ENCODE measurements at regions not wholly inside any gene's neighbourhood (a gene's known extent, or its start where the extent isn't known, plus 50 kb on each side); places are given as distances from the start of the nearest gene placed in this dataset.

DNA sequence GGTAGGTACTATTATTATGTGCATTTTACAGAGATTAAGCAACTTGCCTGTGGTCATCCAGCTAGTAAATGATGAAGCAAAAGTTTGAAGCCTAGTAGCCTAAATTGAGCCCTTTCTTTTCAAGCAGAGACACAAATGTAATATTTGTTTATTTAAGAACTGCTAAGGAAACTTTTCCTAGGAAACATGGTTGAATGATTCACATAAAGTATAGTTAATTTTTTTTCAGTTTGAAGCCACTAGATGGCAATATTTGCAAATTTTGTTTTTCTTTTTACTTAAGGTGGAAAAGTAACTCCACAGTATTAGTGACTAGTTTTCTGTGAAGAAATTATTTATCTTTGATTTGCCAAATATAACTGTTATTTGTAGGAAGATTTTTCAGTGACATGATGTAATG lies 52.8 kb upstream of the ANKRD17 start:
- no peak overlapping the region for H3K27ac ChIP-seq (ENCODE audit: insufficient read depth in 1 of 2, low read depth in 1 of 2, low read length in 2 of 2, poor library complexity in 1 of 2, severe bottlenecking in 2 of 2)
- H3K27me3 ChIP-seq (replicated peaks in 2 of 5; ENCODE audit: control insufficient read depth in 4 of 5, insufficient read depth in 5 of 5, low read length in 4 of 5), result no peaks in the 10 kb centered on the region
- no peaks in the 10 kb centered on the region for H3K9me3 ChIP-seq (ENCODE audit: control extremely low read depth in 1 of 5, control insufficient read depth in 4 of 5, insufficient read depth in 2 of 5, low read depth in 1 of 5, low read length in 4 of 5)
- CTCF ChIA-PET, result interaction anchor here (0.6 to 1.6 kb wide), 5 partner anchors 10 to 822 kb away, joined by 3 to 5 read pairs (median 3); no protein-coding TSS in a partner anchor
- peak; percentile 18 to 34 (median 31) for DNase-seq
- POLR2A ChIA-PET, result no interaction called here
- no peaks in the 10 kb centered on the region for H3K36me3 ChIP-seq (ENCODE audit: control insufficient read depth in 4 of 4, insufficient read depth in 4 of 4, low read length in 3 of 4)
- H3K4me3 ChIP-seq (ENCODE audit: control insufficient read depth in 1 of 7, extremely low read depth in 1 of 7, insufficient read depth in 4 of 7, low read depth in 2 of 7, low read length in 6 of 7), result no peak overlapping the region
- peaks cover 0 to 6% (median 2%) of the 10 kb centered on the region in 4 experiments for H3K4me1 ChIP-seq (ENCODE audit: control extremely low read depth in 1 of 4, control insufficient read depth in 4 of 4, insufficient read depth in 4 of 4, low read length in 3 of 4)

DNA sequence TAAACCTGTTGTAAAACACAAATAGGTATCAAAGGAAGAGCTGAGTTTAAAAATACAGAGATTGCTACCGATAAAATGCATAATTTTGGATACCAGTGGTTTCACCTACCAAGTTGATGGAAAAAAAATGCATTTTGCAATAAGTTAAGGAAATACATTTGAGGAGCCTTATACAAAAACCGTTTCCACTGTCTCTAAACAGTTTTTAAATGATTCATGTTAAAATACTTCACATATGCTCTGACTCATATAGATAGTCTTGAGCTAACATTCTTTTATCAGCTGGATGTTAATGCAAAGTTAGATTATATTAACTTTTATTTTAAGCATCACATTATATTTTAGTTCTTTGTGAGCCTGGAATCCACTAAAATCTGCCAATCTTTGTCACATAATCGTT lies 50.6 kb upstream of the ANKRD17 start:
- H3K4me1 ChIP-seq (ENCODE audit: control extremely low read depth in 1 of 4, control insufficient read depth in 4 of 4, insufficient read depth in 4 of 4, low read length in 3 of 4), result peaks cover 0 to 6% (median 2%) of the 10 kb centered on the region in 4 experiments
- H3K27me3 ChIP-seq (replicated peaks in 2 of 5; ENCODE audit: control insufficient read depth in 4 of 5, insufficient read depth in 5 of 5, low read length in 4 of 5), result no peaks in the 10 kb centered on the region
- DNase-seq, result no peak
- no peak overlapping the region for H3K4me3 ChIP-seq (ENCODE audit: control insufficient read depth in 1 of 7, extremely low read depth in 1 of 7, insufficient read depth in 4 of 7, low read depth in 2 of 7, low read length in 6 of 7)
- ChIA-PET CTCF (interaction anchor here (1.1 to 2.1 kb wide), 7 partner anchors 10 to 825 kb away, joined by 3 to 12 read pairs (median 3); partner anchors contain the start of gene ANKRD17), POLR2A (no interaction called here)
- H3K27ac ChIP-seq (ENCODE audit: insufficient read depth in 1 of 2, low read depth in 1 of 2, low read length in 2 of 2, poor library complexity in 1 of 2, severe bottlenecking in 2 of 2), result no peak overlapping the region
- no peaks in the 10 kb centered on the region for H3K9me3 ChIP-seq (ENCODE audit: control extremely low read depth in 1 of 5, control insufficient read depth in 4 of 5, insufficient read depth in 2 of 5, low read depth in 1 of 5, low read length in 4 of 5)
- no CpG with 5 or more reads among the region's 3 CpGs for WGBS (ENCODE audit: insufficient coverage)
- no peaks in the 10 kb centered on the region for H3K36me3 ChIP-seq (ENCODE audit: control insufficient read depth in 4 of 4, insufficient read depth in 4 of 4, low read length in 3 of 4)

Data from common myeloid progenitor, CD34-positive (primary cell).